HCEC 1CT (cell line): ENCODE measurements at regions not wholly inside any gene's neighbourhood (a gene's known extent, or its start where the extent isn't known, plus 50 kb on each side); places are given as distances from the start of the nearest gene placed in this dataset.
A peak's percentile ranks its signal among the peaks of the same experiment; 100 is the strongest.
"Not testable (repeated sequence)": the region's sequence is repeated elsewhere in the genome, so short reads cannot be mapped to it uniquely, and the experiment has no call there.

ENCODE experiments used
- DNase-seq: peaks from one replicate; pipeline ENCODE4 v3.0.0-alpha.2; 2017

DNA sequence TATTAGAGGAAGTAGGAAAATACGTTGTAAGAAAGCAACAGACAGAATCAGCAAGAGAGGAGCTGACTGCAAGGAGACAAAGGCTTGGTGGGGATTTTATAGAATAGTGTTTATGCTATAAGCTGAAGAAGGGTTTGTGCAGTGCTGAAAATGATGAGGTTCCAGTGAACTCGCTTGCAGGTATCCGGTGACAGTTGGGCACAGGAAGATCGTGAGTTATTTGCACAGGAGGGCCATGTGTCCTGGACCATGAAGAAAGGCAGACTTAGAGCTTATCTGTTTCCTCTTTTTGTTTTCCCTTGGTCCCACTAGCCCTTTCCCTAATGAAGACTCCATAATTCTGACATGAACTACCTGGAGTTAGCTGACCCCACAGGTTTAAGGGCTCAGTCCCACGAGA is 61.4 kb downstream of the NXNL2 start:
- no peak for DNase-seq

DNA sequence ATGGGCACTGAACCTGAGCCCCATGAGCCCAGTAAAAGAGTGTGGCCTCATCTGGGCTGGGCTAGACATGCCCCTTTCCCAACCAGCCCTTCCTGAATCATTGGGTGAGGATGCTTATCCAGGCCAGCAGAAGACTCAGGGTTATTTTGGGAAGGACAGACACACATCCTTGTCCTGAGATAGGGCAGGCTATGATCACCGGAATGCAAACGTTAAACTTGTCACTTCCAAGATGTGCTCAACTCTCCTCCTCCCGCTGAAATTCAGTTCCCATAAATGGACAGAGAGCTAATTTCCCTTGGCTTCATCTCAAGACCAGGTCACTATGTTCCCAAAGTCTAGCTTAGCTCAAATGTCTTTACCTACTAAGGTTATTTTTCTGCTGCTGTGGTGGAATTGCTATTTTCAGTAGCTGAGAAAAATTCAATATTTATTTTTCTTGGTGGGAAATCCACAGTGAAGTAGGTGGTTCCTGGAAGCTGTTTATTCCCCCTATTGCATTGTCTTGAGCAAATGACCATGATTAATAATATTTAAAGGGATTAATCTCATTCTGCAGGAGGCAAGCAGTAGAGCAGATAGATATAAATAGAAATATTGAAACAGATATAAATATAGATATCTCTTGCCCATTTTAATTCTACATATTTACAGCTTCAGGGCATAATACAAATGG is 70.0 kb downstream of the NXNL2 start:
- peak; percentile 18 for DNase-seq

DNA sequence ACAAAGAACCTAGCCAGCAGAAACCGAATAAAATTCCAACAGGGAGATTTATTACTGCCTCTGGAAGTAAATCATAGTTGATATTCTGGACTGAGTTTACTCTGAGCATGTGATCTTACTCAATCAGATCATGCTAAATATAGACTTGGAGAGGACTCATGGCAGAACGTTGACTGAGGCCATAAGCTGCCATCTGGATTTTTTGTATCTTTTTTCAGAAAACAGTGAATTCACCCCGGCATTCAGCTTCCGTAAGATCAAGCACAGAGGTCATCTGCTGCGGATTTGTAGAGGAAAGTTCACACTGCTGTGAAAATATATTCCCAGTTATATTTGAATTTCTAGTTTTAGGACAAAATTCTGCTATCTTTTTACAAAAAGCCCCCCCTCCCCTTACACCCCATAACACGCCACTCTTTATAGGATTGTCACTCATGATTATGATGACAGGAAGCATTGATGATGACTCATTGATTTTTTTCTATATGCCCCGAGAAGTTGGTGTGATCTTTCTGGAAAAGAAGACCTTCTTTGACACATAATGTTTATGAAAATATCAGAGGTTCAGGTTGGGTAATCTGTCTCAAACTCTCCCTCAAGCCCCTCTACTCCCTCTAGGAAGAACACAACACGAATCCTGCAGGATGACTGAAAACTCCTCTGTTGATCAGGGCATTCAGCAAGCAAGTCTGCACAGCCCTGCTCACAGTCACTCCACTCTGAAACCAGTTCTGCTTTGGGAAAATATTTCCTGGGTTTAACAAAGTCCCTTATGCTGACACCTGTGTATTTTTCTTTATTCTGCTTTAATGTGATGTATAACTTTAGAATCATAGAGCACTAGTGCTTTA is 70.8 kb downstream of the NXNL2 start:
- DNase-seq, result peak; percentile 83

DNA sequence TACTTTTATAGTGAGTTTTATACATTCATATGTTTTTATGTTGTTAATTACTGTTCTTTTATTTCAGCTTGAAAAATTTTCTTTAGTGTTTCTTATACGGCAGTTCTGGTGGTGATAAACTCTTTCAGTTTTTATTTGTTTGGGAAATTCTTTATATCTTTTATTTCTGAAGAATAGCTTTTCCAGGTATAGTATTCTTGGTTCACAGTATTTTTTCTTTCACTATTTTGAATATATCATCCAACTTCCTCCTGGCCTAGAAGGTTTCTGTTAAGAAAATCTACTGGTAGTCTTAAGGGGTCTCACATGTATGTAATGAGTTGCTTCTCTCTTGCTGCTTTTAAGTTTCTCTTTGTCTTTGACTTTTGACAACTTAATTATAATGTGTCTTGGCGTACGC is 79.4 kb downstream of the NXNL2 start:
- DNase-seq, result no peak

DNA sequence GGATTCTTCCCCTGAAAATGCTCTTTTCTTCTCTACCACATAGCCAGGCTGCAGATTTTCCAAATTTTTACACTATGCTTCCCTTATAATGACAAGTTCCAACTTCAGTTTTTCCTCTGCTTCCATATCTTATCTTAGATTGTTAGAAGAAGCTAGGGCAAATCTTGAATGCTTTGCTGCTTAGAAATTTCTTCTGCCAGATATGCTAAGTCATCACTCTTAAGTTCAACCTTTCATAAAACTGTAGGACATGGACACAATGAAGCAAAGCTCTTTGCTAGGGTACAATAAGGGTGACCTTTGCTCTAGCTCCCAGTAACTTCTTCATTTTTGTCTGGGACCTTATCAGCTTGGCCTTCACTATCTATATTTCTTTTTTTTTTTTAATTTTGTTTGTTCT is 88.7 kb downstream of the NXNL2 start:
- DNase-seq, result no peak

DNA sequence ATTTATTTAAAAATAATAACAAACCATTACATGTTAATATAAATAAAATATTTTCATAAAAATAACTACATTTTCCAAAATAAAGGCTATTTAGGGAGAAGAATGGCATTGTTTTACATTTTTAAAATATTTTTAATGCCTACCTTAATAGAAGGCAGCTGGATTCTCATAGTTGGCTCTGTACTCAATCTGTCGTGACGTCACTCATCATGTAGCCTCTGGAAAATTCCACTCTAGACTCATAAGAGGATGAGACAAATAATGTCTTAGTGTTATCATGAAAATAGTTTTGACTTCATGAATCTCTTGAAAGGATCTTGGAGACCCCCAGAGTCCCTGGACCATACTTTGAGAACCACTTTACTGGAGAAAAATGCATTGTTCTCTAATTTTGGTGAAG is 93.1 kb downstream of the NXNL2 start:
- peak; percentile 17 for DNase-seq

DNA sequence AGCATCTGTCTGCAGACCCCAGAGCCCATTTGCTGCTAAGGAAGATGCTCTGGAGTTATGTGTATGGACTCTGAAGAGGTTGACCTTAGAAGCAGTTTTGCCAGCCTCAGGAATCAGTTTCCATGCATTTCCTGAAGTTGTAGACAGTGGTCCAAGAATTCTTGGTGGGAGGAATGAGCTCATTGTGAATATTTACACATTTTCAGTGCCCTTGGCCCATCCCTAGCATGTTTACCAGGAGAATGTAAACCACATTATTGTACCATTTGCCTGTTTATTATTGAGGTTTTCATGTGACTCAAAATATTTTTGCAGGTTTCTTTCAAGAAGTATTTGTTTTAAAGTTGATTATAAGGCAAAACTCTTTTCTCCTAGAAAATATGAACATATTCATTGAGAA is 93.8 kb downstream of the NXNL2 start:
- no peak for DNase-seq

DNA sequence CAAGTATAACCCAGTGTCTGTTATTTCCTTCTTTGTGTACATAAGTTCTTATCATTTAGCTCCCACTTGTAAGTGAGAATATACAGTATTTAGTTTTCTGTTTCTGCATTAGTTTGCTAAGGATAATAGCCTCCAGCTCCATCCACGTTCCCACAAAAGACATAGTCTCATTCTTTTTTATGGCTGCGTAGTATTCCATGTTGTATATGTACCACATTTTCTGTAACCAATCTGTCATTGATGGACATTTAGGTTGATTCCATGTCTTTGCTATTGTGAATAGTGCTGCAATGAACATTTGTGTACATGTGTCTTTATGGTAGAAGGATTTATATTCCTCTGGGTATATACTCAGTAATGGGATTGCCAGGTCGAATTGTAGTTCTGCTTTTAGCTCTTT is 95.6 kb downstream of the NXNL2 start:
- DNase-seq, result not testable (repeated sequence)

DNA sequence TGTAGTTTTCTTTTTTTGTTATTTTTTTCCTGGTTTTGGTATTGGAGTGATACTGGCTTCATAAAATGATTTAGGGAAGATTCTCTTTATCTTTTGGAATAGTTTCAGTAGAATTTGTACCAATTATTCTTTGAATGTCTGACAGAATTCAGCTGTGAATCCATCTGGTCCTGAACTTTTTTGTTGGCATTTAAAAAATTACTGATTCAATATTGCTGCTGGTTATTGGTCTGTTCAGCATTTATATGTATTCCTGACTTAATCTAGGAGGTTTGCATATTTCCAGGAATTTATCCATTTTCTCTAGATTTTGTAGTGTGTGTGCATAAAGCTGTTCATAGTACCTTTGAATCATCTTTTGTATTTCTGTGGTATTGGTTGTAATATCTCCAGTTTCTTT is 100.2 kb downstream of the NXNL2 start:
- no peak for DNase-seq

DNA sequence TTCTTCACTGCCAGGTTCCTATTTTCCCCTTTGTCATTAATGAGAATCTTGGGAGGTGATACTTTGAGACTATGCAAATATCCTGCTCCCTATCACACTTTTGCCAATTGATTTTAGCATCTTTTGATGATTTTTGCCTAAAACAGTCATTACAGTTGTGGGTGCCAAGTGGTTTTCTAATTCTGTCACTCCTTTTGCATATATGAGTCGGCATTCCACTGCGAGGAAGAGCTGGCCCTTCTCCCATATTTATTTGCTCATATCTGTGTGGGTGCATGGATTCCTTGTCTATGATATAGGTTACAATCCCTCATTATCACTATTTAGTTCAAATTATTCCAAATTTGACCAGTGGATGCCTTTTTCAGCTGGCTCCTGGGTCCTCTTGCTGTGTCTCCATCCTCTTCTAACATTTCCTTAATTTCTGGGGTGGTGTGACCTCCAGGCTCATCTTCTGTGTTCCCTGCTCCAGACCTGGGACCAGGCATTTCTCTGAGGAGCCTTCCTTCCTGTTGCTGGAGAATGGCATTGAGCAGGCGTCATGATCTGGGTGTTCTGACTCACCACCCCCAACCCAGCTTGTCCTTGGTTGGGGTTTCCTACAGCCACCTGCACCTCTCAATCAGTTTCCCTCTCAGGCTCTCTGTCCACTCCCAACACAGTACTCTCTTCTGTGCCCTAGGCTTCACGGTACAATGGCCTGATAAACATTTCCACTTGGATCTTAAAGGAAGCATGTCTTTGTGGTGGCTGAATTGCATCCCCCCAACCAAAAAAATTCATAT is 106.7 kb downstream of the NXNL2 start:
- DNase-seq, result peak; percentile 23

DNA sequence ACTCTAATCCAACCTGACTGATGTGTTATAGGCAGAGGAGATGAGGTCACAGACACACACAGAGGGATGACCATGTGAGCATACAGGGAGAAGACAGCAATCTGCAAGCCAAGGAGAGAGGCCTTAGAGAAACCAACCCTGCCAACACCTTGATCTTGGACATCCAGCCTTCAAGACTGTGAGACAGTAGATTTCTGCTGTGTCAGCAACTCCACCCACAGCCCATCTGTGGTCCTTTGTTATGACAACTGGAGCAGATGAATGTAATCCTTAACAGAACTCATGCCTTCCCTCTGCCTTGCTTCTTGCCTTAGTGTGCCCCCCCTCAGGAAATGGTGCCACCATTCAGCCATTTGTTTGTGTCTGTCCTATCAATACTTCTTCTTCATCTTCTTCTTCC is 107.4 kb downstream of the NXNL2 start:
- no peak for DNase-seq

DNA sequence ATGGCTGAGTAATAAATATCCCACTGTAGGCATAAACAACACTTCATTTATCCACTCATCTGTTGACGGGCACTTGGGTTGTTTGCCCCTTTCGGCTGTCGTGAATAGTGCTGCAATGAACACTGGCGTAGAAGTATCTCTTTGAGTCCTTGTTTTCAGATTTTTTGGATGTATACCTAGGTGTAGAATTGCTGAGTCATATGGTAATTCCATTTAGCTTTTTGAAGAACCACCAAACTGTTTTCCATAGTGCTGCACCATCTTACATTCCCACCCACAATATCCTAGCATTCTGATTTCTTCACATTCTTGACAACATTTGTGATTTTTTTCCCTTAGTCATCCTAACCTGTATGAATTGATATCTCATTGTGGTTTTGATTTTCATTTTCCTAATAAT is 109.0 kb downstream of the NXNL2 start:
- no peak for DNase-seq

DNA sequence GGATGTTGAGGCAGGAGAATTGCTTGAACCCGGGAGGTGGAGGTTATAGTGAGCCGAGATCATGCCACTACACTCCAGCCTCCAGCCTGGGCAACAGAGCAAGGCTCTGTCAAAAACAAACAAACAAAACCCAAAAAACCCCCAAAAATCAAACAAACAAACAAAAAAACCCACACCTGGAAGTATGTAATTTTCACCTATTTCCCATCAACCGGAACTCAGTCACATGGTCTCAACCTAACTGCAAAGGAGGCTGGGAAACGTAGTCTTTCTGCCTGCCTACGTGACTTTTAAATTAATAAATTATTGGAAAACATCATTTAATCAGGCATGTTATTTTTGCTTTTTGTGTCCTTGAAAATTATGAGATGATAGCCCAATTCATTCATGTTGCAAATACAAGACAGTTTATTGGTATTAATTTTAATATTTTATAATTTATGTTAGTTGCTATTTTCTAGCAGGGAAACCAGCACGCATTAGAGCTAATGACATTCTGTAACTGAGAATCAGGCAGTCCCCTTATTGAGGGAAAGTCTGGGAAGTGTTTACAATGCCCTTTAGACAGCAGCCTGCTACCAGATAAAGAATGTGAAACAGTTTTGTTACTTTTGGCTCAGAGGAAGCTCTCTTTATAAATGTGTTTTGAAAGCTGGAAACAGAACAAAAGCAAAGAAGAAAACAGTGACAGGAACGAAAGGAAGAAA is 110.3 kb downstream of the NXNL2 start:
- DNase-seq, result no peak

DNA sequence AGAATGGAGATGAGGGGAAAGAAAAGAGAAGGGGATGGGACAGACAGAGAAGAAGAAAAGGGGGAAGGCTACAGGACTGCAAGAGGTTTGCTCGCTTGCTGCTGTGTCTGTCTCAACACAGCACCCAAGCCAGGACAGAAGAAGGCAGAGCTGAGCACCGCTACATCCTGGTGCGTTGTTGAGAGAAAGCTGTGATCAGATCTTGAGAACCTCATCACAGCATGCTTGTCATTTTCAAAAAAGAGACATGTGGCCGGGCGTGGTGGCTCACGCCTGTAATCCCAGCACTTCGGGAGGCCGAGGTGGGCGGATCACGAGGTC is 110.9 kb downstream of the NXNL2 start:
- DNase-seq, result no peak

DNA sequence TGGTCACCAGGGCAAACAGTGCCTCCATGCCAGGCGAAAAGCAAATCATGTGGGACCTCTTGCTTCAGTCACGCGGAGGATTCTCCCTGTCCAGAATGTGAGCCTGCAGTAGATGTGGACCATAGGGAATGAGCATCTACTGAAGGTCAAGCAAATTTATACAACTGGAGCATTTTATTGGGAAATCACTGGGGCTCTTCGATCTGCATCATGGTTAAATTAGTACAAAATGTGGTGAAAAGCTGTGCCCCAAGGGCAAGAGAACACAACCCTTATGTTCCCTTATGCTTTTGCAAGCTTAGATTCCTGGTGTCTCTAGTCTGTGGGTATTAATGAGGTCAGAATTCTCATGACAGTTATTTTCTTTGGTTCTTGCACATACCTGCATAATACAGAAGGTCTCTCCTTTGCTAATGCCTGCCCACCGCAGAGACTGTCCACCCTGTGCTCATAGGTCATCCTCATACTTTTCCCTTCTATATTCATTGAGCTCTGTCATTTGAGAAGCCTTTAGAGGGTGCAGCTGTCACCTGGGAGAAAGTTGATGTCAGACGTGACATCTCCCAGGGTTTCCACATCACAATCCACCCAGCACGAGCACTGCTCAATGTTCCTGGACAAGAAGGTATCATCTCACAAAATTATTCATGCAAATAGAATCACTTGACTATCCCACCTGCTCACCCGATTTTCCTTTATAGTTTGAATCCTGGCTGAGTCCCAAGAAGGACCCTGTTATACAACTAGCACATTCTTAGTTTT is 111.7 kb downstream of the NXNL2 start:
- DNase-seq, result no peak

DNA sequence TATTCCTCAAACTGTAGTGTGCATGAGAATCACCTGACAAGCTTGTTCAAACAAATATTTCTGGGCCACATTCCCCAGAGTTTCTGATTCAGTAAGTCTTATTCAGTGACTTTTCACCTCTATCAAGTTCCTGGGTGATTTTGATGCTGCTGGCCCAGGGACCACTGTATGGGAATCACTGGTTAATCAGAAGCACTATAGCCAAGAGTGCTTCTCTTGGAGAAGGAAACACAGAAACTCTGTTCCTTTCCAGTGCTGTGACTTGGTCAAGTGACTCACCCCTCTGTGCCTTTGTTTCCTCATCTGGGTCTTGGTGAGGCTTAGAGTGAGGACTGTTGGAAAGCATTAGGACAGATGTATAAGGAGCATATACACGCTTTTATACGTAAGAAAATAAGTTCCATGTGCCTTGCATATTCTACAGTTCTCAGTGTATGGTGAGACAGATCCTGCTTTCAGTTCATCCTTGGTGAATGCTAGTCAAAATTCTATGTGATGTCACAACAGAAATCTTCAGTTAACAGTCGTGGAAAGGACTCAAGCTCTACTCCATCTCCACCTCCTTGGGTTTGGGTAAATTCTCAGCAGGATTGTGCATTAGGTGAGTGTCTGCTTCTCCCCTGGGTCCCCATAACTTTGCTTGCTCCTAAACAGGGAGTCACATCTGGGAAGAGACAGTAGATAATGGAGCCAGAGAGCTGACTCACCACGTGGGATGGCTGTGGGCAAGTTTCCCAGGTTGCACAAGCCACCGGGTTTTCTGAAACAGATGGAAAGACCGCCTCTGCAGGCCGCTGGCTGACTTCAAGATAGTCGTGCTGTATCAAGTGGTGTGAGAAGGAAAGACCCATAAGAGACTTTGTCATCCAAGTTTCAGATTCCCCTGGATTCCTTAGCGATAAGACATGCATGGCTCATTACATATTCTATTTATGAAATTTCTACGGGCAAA is 117.0 kb downstream of the NXNL2 start:
- peak; percentile 99 for DNase-seq

DNA sequence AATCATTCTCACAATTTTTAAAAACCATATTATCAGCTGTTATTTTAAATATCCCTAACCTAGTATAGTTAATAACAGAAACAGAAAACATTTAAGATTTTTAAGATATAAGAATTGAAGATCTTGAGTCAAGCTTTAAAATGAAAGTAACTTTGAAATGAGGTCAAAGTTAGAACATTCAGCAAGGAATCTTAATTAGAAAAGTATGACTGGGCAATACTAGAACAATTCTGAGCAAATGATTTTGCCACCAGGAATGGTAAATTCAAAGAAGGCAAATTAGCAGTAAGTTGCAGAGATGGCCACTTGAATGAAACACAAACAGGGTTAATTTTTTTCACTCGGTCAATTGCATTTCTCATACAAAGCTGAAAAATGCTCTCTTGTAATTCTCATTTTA is 117.9 kb downstream of the NXNL2 start:
- DNase-seq, result peak; percentile 36

DNA sequence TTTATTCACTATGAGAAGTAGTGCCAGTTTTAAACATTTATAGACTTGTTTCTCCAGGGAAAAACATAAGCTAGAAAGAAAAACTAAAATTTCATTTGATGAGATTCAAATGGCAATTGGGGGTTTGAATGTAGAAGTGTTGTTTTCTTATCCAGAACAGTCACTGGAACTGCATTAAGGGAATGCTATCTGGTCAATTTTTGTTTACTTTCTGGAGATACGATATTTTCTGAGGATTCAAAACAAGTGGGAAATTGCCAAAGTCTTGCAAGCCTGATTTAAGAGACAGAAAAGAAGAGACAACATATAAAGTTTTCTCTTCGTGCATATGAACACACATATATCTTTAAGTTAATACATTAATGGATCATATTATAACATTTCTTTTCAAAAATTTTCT is 118.4 kb downstream of the NXNL2 start:
- no peak for DNase-seq

DNA sequence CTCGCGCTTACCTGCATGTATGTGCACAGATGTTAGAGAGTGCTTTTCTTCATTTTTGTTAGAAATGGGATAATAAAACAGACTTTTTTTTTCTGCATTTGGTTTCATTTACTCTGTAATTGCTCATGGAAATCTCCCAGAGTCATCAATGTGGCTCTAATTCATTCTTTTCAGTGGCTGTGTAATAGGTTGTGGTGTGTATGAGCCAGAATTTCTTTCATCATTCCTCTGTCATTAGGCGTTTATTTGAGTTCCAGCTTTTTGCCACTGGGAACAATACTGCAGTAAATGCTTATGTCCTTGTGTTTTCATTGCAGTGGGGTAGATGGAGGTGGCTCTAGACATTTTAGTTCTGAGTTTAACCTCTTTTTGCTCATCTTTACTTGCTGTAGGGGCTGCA is 118.9 kb downstream of the NXNL2 start:
- peak; percentile 44 for DNase-seq

DNA sequence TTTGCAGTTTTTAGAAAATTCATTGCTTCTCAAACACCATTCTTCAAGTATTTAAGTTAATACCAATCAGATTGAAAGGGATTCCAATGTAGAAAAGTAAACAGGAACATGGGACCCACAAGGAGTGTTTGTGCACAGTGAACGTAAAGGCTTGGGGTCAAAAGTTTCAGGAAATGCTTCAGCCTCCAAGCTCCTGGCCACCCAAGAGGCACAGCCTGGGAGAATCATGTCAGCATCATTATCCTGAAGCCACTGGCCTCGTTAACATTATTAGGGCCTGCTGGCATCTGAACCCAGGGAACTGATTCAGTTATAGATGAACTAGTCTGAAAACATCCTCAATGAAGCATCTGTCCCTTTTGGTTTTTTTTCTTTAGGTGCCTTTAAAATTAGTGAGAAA is 122.9 kb downstream of the NXNL2 start:
- DNase-seq, result peak; percentile 39

DNA sequence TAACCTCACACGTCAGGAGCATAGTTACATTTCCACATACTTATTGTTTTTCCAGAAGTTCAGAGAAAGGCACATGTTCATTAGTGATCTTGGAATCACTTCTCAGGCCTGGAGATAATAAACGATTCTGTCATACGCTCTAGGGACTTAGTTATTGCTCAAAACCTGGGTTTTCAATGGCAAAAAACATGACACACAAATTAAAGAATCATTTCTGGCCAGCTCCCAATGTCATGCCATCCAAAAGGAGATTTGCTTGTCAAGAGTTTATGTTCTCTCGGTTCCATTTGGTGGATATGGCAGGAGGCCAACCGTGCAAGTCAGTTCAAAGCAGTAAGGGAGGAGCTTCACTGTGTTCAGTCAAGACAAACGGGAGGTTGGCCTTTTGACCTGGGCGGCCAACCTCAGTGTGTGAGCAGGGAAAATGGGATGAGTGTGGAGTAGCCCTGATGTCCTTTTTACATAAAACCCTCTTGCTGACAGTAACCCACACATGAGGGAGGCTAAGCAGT is 123.4 kb downstream of the NXNL2 start:
- DNase-seq, result peak; percentile 29
